ENCODE measurements at regions not wholly inside any gene's neighbourhood (a gene's known extent, or its start where the extent isn't known, plus 50 kb on each side); places are given as distances from the start of the nearest gene placed in this dataset.

DNA sequence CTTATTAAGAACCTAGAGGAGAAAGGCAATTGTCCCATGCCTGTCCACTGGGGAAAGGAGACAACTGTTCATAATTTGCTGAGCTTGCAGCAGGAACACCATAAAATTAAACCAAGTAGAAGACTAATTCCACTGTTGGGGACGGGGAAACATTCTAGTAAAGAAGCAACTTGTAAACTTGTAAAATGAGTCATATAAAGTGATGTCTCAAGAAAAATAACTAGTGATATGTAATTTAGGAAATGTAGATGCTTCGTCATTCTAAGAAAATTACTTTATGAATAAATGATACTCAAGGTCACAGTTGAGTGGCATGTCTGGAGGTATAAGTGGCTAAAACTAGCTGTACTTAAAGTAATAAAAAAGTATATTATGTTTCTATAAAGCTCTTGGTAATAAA, 121.2 kb upstream of the MID1 start:
- TF ChIP-seq POLR2AphosphoS5 (IDR thresholded peaks at IDR 0.05; ENCODE audit: insufficient read depth, low read depth, low read length) (no peak), POLR2A (IDR thresholded peaks at IDR 0.05; ENCODE audit: low read depth, low read length) (no peak), GATA2 (IDR thresholded peaks at IDR 0.05; ENCODE audit: insufficient read depth, insufficient read length, low read depth, low read length) (no peak), EZH2 (IDR thresholded peaks at IDR 0.05; ENCODE audit: borderline replicate concordance, low read depth, low read length, severe bottlenecking) (no peak), JUN (IDR thresholded peaks at IDR 0.05; ENCODE audit: borderline replicate concordance, insufficient read depth, insufficient read length, low read depth) (no peak)
- TF ChIP-seq, protein P1, sequence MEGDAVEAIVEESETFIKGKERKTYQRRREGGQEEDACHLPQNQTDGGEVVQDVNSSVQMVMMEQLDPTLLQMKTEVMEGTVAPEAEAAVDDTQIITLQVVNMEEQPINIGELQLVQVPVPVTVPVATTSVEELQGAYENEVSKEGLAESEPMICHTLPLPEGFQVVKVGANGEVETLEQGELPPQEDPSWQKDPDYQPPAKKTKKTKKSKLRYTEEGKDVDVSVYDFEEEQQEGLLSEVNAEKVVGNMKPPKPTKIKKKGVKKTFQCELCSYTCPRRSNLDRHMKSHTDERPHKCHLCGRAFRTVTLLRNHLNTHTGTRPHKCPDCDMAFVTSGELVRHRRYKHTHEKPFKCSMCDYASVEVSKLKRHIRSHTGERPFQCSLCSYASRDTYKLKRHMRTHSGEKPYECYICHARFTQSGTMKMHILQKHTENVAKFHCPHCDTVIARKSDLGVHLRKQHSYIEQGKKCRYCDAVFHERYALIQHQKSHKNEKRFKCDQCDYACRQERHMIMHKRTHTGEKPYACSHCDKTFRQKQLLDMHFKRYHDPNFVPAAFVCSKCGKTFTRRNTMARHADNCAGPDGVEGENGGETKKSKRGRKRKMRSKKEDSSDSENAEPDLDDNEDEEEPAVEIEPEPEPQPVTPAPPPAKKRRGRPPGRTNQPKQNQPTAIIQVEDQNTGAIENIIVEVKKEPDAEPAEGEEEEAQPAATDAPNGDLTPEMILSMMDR (IDR thresholded peaks at IDR 0.05; ENCODE audit: extremely low read depth in 1 of 2, insufficient read depth in 1 of 2, low read depth in 1 of 2, low read length in 2 of 2): no peak

All from endothelial cell of umbilical vein (primary cell).